GM12864 (cell line): ENCODE measurements at regions not wholly inside any gene's neighbourhood (a gene's known extent, or its start where the extent isn't known, plus 50 kb on each side); places are given as distances from the start of the nearest gene placed in this dataset.
"Not testable (repeated sequence)": the region's sequence is repeated elsewhere in the genome, so short reads cannot be mapped to it uniquely, and the experiment has no call there.

Source experiments
- DNase-seq: peaks from one replicate; pipeline ENCODE4 v3.0.0-alpha.2; 2011; ENCODE audit warnings: low read depth
- H3K4me3 ChIP-seq: 2 replicates; pipeline ENCODE4 v1.5.1; 2011; ENCODE audit warnings: mild to moderate bottlenecking, low read depth, low read length, control low read depth
- CTCF ChIP-seq: IDR thresholded peaks from 2 replicates; pipeline ENCODE4 v1.5.1; 2011; ENCODE audit warnings: low read depth, mild to moderate bottlenecking, moderate library complexity, low read length, control low read depth, inconsistent platforms; ENCODE audit errors: missing control alignments

GRCh38 chr4:81594490-81595159 is 122.9 kb upstream of the RASGEF1B start:
- DNase-seq: no peak
- TF ChIP-seq CTCF: no peak

DNA sequence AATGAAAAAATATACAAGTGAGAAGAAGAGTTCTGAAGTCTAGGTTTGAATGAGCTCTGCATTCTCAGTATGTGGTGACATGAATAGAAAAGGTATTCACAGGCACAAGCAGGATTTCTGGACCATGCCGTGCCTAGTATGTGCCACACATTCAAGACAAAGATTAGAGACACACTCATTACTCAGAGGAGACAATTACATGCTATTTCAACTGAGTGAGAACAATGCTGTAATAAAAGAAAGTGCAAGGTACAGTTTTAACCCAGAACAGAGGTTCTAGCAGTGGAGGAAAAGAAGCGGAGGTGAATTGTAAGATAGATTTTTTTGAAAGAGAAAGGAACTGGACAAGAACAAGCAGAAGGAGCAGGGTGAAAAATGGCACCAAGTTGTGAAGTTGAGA is 121.0 kb upstream of the RASGEF1B start:
- no peak overlapping the region for H3K4me3 ChIP-seq
- TF ChIP-seq CTCF: no peak
- DNase-seq: no peak

More at GRCh38 chr4:81594490-81595159, 122.9 kb upstream of the RASGEF1B start:
- no peak overlapping the region for H3K4me3 ChIP-seq

DNA sequence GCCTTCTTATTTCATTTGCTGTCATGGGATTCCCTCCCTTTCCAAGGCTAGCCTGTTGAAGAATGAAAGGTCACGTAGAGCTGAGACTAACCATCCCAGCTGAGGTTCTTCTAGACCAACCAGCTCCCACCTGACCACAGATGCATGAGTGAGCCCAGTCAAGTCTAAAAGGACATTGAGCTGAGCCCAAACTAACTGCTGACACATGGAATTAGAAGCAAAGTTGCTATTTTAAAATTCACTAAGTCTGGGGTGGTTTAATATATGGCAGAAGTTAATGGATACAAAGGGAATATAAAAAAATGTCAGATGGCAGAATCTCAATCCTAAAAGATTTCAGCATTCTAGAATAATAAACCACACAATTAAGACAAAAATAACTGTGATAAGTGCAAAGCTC is 118.9 kb upstream of the RASGEF1B start:
- H3K4me3 ChIP-seq: no peak overlapping the region
- TF ChIP-seq CTCF: no peak
- DNase-seq: no peak

GRCh38 chr4:81589262-81589661 is 117.6 kb upstream of the RASGEF1B start:
- DNase-seq: no peak
- H3K4me3 ChIP-seq: no peak overlapping the region
- TF ChIP-seq CTCF: no peak

DNA sequence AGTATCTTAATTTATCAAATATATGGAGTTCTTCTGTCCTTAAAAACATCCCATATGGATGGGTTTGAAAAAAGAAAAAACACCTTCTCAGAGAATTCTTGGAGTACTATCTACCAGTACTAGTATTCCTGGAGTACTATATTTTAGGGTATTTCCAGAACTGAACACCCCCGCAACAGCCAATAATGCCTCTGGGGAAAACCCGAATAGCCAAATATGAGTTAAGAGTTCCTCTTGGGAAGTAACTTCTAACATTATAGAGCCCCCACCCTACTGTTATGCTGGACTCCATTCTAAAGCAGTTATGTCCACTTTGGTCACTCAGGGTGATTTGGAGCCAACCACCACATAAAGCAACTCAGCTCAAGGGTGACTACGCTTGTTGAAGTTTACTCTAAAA is 115.0 kb upstream of the RASGEF1B start:
- DNase-seq: no peak
- H3K4me3 ChIP-seq: no peak overlapping the region
- no peak for TF ChIP-seq CTCF

DNA sequence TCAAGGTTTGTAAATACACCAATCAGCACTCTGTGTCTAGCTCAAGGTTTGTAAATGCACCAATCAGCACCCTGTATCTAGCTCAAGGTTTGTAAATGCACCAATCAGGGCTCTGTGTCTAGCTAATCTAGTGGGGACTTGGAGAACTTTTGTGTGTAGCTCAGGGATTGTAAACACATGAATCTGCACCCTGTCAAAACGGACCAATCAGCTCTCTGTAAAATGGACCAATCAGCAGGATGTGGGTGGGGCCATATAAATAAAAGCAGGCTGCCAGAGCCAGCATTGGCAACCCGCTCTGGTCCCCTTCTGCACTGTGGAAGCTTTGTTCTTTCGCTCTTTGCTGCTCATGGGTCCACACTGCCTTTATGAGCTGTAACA is 109.3 kb upstream of the RASGEF1B start:
- not testable (repeated sequence) for DNase-seq, H3K4me3 ChIP-seq

GRCh38 chr4:81580346-81580993 is 108.8 kb upstream of the RASGEF1B start:
- DNase-seq: no peak
- H3K4me3 ChIP-seq: no peak overlapping the region
- no peak for TF ChIP-seq CTCF
